Stimulated activated naive B cell treated with anti-CD40 and anti-IgM and Interleukin-4, amounts not matched to agents 10 μg/mL and 1 μg/mL and 100 μg/mL, for 72 hours (primary cell): ENCODE measurements at regions not wholly inside any gene's neighbourhood (a gene's known extent, or its start where the extent isn't known, plus 50 kb on each side); places are given as distances from the start of the nearest gene placed in this dataset.
"Not testable (repeated sequence)": the region's sequence is repeated elsewhere in the genome, so short reads cannot be mapped to it uniquely, and the experiment has no call there.

Experiments
- ATAC-seq, 2 donors: fragments of 150-1000 bp; cut with Tn5 transposase; replicated peaks; 2 replicates each; pipeline ENCODE4 v1.10.0; 2021; ENCODE audit warnings: moderate library complexity in 1 of 2
- DNase-seq: peaks from one replicate; pipeline ENCODE4 v3.0.0; 2021
- H3K27ac Mint-ChIP-seq: one replicate; pipeline ENCODE4 v1.8.0; 2022; ENCODE audit warnings: mild to moderate bottlenecking, mixed read lengths
- H3K27me3 Mint-ChIP-seq, 2 donors: one replicate each; pipeline ENCODE4 v1.8.0; 2022; ENCODE audit warnings: mixed read lengths in 2 of 2
- H3K36me3 Mint-ChIP-seq, 2 donors: one replicate each; pipeline ENCODE4 v1.8.0; 2022; ENCODE audit warnings: mixed read lengths in 2 of 2, mild to moderate bottlenecking in 1 of 2
- H3K4me1 Mint-ChIP-seq, 2 donors: one replicate each; pipeline ENCODE4 v1.8.0; 2022; ENCODE audit warnings: mixed read lengths in 2 of 2, mild to moderate bottlenecking in 1 of 2
- H3K4me3 Mint-ChIP-seq, 2 donors: one replicate each; pipeline ENCODE4 v1.8.0; 2022; ENCODE audit warnings: mild to moderate bottlenecking in 2 of 2, mixed read lengths in 2 of 2, moderate library complexity in 1 of 2
- H3K9me3 Mint-ChIP-seq, 2 donors: one replicate each; pipeline ENCODE4 v1.8.0; 2022; ENCODE audit warnings: mixed read lengths in 2 of 2, mild to moderate bottlenecking in 1 of 2

DNA sequence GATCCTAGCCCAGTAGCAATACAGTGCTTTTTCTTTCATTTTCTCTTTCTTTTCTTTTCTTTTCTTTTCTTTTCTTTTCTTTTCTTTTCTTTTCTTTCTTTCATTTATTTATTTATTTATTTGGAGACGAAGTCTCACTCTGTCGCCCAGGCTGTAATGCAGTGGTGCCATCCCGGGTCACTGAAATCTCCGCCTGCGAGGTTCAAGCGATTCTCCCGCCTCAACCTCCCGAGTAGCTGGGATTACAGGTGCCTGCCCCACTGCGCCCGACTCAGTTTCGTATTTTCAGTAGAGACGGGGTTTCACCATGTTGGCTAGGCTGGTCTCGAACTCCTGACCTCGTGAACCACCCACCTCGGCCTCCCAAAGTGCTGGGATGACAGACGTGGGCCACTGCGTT is 1948.0 kb upstream of the DEFB115 start:
- Mint-ChIP-seq H3K27me3 (peaks cover 3 to 11% of the 10 kb centered on the region in 2 donors), H3K9me3 (peaks cover 33 to 48% of the 10 kb centered on the region in 2 donors)
- H3K4me1 Mint-ChIP-seq, H3K36me3 Mint-ChIP-seq, H3K4me3 Mint-ChIP-seq, DNase-seq, H3K27ac Mint-ChIP-seq, ATAC-seq: not testable (repeated sequence)

DNA sequence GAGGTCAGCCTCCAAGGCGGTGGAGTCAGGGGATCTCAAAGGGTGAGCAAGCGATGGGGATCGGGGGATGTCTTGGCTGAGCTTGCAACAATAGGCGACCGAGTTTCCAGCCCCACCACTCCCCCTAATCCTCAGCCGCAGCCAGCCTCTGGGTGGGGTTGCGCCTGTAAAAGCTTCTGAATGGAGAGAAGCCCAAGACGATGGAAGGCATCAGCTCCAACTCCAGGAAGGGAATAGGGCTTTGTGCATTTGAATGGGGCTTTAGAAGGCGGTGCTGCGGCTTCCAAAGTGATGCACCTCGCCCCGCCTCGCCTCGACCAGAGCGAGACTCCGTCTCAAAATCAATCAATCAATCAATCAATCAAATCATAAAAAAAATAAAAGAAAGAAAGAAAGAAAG is 1946.4 kb upstream of the DEFB115 start:
- H3K27me3 Mint-ChIP-seq, H3K4me3 Mint-ChIP-seq, H3K4me1 Mint-ChIP-seq, H3K36me3 Mint-ChIP-seq, ATAC-seq, H3K27ac Mint-ChIP-seq, DNase-seq: not testable (repeated sequence)
- H3K9me3 Mint-ChIP-seq = peaks cover 24 to 34% of the 10 kb centered on the region in 2 donors

DNA sequence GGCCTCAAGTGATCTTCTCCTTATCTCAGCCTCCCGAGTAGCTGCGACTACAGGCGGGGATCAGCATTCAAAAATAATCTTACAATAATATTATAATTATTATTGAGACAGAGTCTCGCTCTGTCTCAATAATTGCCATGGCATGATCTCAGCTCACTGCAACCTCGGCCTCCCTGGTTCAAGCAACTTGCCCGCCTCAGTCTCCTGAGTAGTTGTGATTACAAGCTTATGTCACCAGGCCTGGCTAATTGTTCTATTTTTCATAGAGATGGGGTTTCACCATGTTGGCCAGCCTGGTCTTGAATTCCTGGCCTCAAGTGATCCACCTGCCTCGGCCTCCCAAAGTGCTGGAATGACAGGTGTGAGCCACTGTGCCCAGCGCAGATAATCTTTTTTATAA is 1944.8 kb upstream of the DEFB115 start:
- not testable (repeated sequence) for H3K36me3 Mint-ChIP-seq, H3K27me3 Mint-ChIP-seq, H3K4me1 Mint-ChIP-seq, ATAC-seq, H3K27ac Mint-ChIP-seq, H3K4me3 Mint-ChIP-seq, DNase-seq
- peaks cover 26 to 33% of the 10 kb centered on the region in 2 donors for H3K9me3 Mint-ChIP-seq

GRCh38 chr20:29313481-29313880 is 1944.0 kb upstream of the DEFB115 start:
- Mint-ChIP-seq H3K27me3 (peaks cover 0 to 6% of the 10 kb centered on the region in 2 donors), H3K36me3 (no peaks in the 10 kb centered on the region), H3K27ac (no peak overlapping the region), H3K4me1 (no peaks in the 10 kb centered on the region), H3K9me3 (peaks cover 21 to 26% of the 10 kb centered on the region in 2 donors), H3K4me3 (no peak overlapping the region)
- DNase-seq = no peak
- ATAC-seq = no peak

- H3K36me3 Mint-ChIP-seq = peaks cover 2 to 3% of the 10 kb centered on the region in 2 donors
- H3K4me3 Mint-ChIP-seq = no peak overlapping the region
- DNase-seq (no peak), ATAC-seq (no peak)
- H3K9me3 Mint-ChIP-seq = peaks cover 19 to 25% of the 10 kb centered on the region in 2 donors
- no peaks in the 10 kb centered on the region for H3K4me1 Mint-ChIP-seq
- peaks cover 0 to 4% of the 10 kb centered on the region in 2 donors for H3K27me3 Mint-ChIP-seq
- H3K27ac Mint-ChIP-seq = no peak overlapping the region
These were observed 1943.2 kb upstream of the DEFB115 start for GRCh38 chr20:29314294-29314693.

DNA sequence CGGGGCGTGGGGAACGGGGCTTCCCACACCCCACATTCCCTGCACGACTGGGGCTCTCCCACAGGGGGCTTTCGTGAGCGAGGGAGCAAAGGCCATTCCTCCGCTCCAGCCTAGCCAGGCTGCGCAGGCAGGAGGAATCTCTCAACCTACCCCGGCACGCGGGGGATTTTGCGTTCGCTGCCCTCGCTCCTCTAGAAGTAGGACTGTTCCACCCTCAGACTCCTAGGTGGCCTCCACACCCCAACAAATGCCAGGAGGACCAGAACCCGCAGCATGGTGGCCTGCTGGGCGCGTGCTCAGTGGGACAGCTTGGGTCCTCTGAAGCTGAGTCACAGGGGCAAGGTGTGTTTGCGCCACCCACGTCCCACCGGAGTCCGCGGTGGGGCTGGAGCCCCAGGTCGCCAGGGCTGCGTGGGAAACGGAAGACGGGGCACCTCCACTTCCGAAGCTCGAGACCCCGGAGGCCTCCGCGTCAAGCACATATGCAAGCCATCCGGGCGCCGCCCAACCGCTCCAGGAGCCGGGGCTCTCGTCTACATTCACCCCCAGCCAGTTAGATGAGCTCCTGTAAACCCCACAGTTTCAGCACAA is 1938.5 kb upstream of the DEFB115 start:
- no peak overlapping the region for H3K4me3 Mint-ChIP-seq
- ATAC-seq (no peak), DNase-seq (no peak)
- H3K27me3 Mint-ChIP-seq = peaks cover 2 to 11% of the 10 kb centered on the region in 2 donors
- H3K9me3 Mint-ChIP-seq = peaks cover 11 to 14% of the 10 kb centered on the region in 2 donors
- H3K27ac Mint-ChIP-seq = no peak overlapping the region
- H3K4me1 Mint-ChIP-seq = no peaks in the 10 kb centered on the region
- H3K36me3 Mint-ChIP-seq = peaks cover 2 to 3% of the 10 kb centered on the region in 2 donors

DNA sequence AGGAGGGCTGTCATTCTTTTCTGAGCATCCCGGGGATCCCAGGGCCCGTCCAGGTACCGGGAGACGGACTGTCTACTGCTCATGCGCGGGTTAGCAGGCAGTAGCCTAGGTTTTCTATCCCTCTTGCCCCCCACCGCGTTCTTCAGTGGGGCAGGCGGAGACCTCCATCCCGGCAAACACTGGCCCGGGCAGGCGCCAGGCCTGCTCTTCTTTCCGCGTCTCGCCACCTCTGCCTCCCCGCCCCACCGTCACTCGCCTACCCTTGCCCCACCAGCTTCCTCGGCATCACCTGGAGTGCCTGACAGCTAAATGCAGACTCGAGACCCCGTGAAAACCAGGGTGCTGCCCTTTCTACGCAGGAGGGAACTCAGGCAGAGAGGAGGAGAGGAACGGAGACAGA is 1937.7 kb upstream of the DEFB115 start:
- H3K4me3 Mint-ChIP-seq = peak overlapping the region in 1 of 2 donors; percentile 14
- H3K27ac Mint-ChIP-seq = no peak overlapping the region
- H3K4me1 Mint-ChIP-seq = no peaks in the 10 kb centered on the region
- DNase-seq = no peak
- H3K9me3 Mint-ChIP-seq = peaks cover 6 to 10% of the 10 kb centered on the region in 2 donors
- ATAC-seq = no peak
- H3K36me3 Mint-ChIP-seq = peaks cover 2 to 5% of the 10 kb centered on the region in 2 donors
- peaks cover 3 to 11% of the 10 kb centered on the region in 2 donors for H3K27me3 Mint-ChIP-seq

- DNase-seq, H3K27ac Mint-ChIP-seq, H3K36me3 Mint-ChIP-seq, H3K4me3 Mint-ChIP-seq, ATAC-seq, H3K9me3 Mint-ChIP-seq, H3K4me1 Mint-ChIP-seq: not testable (repeated sequence)
- H3K27me3 Mint-ChIP-seq = peaks cover 6 to 11% of the 10 kb centered on the region in 2 donors
These were observed 1937.1 kb upstream of the DEFB115 start for GRCh38 chr20:29320216-29320949.

GRCh38 chr20:29323631-29324515 is 1933.6 kb upstream of the DEFB115 start:
- not testable (repeated sequence) for DNase-seq, H3K4me3 Mint-ChIP-seq, H3K27ac Mint-ChIP-seq, ATAC-seq, H3K36me3 Mint-ChIP-seq, H3K4me1 Mint-ChIP-seq
- peaks cover 21% of the 10 kb centered on the region in 2 donors for H3K27me3 Mint-ChIP-seq
- peaks cover 7 to 17% of the 10 kb centered on the region in 2 donors for H3K9me3 Mint-ChIP-seq

GRCh38 chr20:29324516-29325303 is 1932.8 kb upstream of the DEFB115 start:
- not testable (repeated sequence) for ATAC-seq, H3K27ac Mint-ChIP-seq, H3K4me3 Mint-ChIP-seq, H3K36me3 Mint-ChIP-seq, H3K4me1 Mint-ChIP-seq, DNase-seq
- H3K9me3 Mint-ChIP-seq = peaks cover 5 to 15% of the 10 kb centered on the region in 2 donors
- H3K27me3 Mint-ChIP-seq = peaks cover 18 to 21% of the 10 kb centered on the region in 2 donors

DNA sequence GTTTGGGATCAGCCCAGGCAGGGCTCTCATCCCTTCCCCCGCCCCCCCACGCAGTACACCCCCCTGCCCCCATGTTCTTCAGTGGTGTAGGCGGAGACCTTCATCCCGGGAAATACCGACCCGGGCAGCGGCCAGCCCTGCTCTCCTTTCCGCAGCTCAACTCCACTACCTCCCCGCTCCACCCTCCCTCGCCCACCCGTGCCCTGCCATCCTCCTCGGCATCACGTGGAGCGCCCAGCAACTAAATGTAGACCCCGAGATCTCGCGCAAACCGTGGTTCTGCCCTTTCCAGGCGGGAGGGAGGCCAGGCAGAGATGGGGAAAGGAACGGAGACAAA is 1932.2 kb upstream of the DEFB115 start:
- Mint-ChIP-seq H3K36me3 (peaks cover 0 to 3% of the 10 kb centered on the region in 2 donors), H3K4me1 (no peaks in the 10 kb centered on the region), H3K27me3 (peaks cover 13 to 21% of the 10 kb centered on the region in 2 donors), H3K4me3 (no peak overlapping the region), H3K9me3 (peaks cover 6 to 18% of the 10 kb centered on the region in 2 donors), H3K27ac (no peak overlapping the region)
- DNase-seq (no peak), ATAC-seq (no peak)

- not testable (repeated sequence) for H3K4me1 Mint-ChIP-seq, DNase-seq, H3K36me3 Mint-ChIP-seq, H3K4me3 Mint-ChIP-seq, ATAC-seq, H3K27ac Mint-ChIP-seq
- Mint-ChIP-seq H3K9me3 (peaks cover 9 to 22% of the 10 kb centered on the region in 2 donors), H3K27me3 (peaks cover 12 to 21% of the 10 kb centered on the region in 2 donors)
These were observed 1931.7 kb upstream of the DEFB115 start for GRCh38 chr20:29325781-29326180.

GRCh38 chr20:29326376-29327070 is 1930.9 kb upstream of the DEFB115 start:
- peak in 1 of 2 donors; percentile 12 for ATAC-seq
- Mint-ChIP-seq H3K27me3 (peaks cover 12 to 21% of the 10 kb centered on the region in 2 donors), H3K27ac (no peak overlapping the region), H3K4me1 (no peaks in the 10 kb centered on the region), H3K9me3 (peaks cover 10 to 23% of the 10 kb centered on the region in 2 donors), H3K36me3 (peaks cover 0 to 3% of the 10 kb centered on the region in 2 donors), H3K4me3 (no peak overlapping the region)
- no peak for DNase-seq
